ENCODE measurements at regions not wholly inside any gene's neighbourhood (a gene's known extent, or its start where the extent isn't known, plus 50 kb on each side); places are given as distances from the start of the nearest gene placed in this dataset.

DNA sequence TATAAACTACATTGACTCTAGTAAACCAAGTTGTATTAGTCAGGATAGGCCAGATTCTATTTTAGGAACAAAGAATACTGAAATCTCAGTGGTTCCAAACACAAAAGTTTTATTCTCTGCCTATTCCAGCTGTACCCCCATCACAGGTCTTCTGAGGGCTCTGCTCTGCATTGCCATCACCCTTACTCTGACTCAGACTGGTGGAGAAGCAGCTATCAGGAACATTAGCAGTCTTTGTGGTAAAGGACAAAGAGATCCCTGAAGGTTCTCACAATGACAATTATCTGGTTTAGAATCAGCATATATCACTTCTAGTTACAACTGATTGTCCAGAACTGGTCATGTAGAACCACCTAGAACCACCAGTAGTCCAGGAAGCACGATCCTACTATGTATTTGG is 251.1 kb downstream of the GLUD2 start:
- TF ChIP-seq, protein P1, sequence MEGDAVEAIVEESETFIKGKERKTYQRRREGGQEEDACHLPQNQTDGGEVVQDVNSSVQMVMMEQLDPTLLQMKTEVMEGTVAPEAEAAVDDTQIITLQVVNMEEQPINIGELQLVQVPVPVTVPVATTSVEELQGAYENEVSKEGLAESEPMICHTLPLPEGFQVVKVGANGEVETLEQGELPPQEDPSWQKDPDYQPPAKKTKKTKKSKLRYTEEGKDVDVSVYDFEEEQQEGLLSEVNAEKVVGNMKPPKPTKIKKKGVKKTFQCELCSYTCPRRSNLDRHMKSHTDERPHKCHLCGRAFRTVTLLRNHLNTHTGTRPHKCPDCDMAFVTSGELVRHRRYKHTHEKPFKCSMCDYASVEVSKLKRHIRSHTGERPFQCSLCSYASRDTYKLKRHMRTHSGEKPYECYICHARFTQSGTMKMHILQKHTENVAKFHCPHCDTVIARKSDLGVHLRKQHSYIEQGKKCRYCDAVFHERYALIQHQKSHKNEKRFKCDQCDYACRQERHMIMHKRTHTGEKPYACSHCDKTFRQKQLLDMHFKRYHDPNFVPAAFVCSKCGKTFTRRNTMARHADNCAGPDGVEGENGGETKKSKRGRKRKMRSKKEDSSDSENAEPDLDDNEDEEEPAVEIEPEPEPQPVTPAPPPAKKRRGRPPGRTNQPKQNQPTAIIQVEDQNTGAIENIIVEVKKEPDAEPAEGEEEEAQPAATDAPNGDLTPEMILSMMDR (IDR thresholded peaks at IDR 0.05), result no peak
- no peak for TF ChIP-seq EP300 (IDR thresholded peaks at IDR 0.05)

All from ovary (tissue), 3 donors.